BE2C (cell line): ENCODE measurements at regions not wholly inside any gene's neighbourhood (a gene's known extent, or its start where the extent isn't known, plus 50 kb on each side); places are given as distances from the start of the nearest gene placed in this dataset.

Experiments used
- DNase-seq: peaks from one replicate; pipeline ENCODE4 v3.0.0-alpha.2; 2020
- H3K27me3 ChIP-seq: fragments of 250-450 bp; sonication (Bioruptor Pico); 2 replicates; pipeline ENCODE4 v1.5.1; 2020; ENCODE audit warnings: mild to moderate bottlenecking
- H3K36me3 ChIP-seq: fragments of 250-450 bp; sonication (Bioruptor Pico); 2 replicates; pipeline ENCODE4 v1.5.1; 2020; ENCODE audit warnings: mild to moderate bottlenecking
- H3K4me1 ChIP-seq: fragments of 250-450 bp; sonication (Bioruptor Pico); 2 replicates; pipeline ENCODE4 v1.5.1; 2020
- H3K4me3 ChIP-seq: 2 replicates; pipeline ENCODE4 v1.5.1; 2011; ENCODE audit warnings: low read depth, low read length
- H3K9me3 ChIP-seq: fragments of 250-450 bp; sonication (Bioruptor Pico); 2 replicates; pipeline ENCODE4 v1.5.1; 2020
- TF ChIP-seq, protein P1 (sequence below): IDR thresholded peaks from 2 replicates; pipeline ENCODE4 v1.5.1; 2012; ENCODE audit warnings: mild to moderate bottlenecking, low read depth, low read length

GRCh38 chr13:34695063-34695462 lies 247.0 kb upstream of the NBEA start:
- H3K4me1 ChIP-seq = no peaks in the 10 kb centered on the region
- TF ChIP-seq, protein P1, sequence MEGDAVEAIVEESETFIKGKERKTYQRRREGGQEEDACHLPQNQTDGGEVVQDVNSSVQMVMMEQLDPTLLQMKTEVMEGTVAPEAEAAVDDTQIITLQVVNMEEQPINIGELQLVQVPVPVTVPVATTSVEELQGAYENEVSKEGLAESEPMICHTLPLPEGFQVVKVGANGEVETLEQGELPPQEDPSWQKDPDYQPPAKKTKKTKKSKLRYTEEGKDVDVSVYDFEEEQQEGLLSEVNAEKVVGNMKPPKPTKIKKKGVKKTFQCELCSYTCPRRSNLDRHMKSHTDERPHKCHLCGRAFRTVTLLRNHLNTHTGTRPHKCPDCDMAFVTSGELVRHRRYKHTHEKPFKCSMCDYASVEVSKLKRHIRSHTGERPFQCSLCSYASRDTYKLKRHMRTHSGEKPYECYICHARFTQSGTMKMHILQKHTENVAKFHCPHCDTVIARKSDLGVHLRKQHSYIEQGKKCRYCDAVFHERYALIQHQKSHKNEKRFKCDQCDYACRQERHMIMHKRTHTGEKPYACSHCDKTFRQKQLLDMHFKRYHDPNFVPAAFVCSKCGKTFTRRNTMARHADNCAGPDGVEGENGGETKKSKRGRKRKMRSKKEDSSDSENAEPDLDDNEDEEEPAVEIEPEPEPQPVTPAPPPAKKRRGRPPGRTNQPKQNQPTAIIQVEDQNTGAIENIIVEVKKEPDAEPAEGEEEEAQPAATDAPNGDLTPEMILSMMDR = no peak
- no peaks in the 10 kb centered on the region for H3K9me3 ChIP-seq
- no peaks in the 10 kb centered on the region for H3K36me3 ChIP-seq
- no peak for DNase-seq
- H3K4me3 ChIP-seq = no peak overlapping the region
- H3K27me3 ChIP-seq = no peaks in the 10 kb centered on the region

GRCh38 chr13:34696296-34696695 lies 245.8 kb upstream of the NBEA start:
- H3K4me3 ChIP-seq = no peak overlapping the region
- no peaks in the 10 kb centered on the region for H3K4me1 ChIP-seq
- no peaks in the 10 kb centered on the region for H3K36me3 ChIP-seq
- H3K9me3 ChIP-seq = no peaks in the 10 kb centered on the region
- DNase-seq = no peak
- TF ChIP-seq, protein P1 = no peak
- H3K27me3 ChIP-seq = no peaks in the 10 kb centered on the region

- no peaks in the 10 kb centered on the region for H3K36me3 ChIP-seq
- TF ChIP-seq, protein P1 = no peak
- no peaks in the 10 kb centered on the region for H3K9me3 ChIP-seq
- H3K4me3 ChIP-seq = no peak overlapping the region
- H3K4me1 ChIP-seq = no peaks in the 10 kb centered on the region
- no peaks in the 10 kb centered on the region for H3K27me3 ChIP-seq
- DNase-seq = no peak
These were observed 245.3 kb upstream of the NBEA start for GRCh38 chr13:34696741-34697140.

- H3K4me1 ChIP-seq = no peaks in the 10 kb centered on the region
- no peak for DNase-seq
- TF ChIP-seq, protein P1 = no peak
- no peak overlapping the region for H3K4me3 ChIP-seq
- H3K9me3 ChIP-seq = no peaks in the 10 kb centered on the region
- H3K27me3 ChIP-seq = no peaks in the 10 kb centered on the region
- H3K36me3 ChIP-seq = no peaks in the 10 kb centered on the region
These were observed 243.1 kb upstream of the NBEA start for GRCh38 chr13:34698945-34699344.

DNA sequence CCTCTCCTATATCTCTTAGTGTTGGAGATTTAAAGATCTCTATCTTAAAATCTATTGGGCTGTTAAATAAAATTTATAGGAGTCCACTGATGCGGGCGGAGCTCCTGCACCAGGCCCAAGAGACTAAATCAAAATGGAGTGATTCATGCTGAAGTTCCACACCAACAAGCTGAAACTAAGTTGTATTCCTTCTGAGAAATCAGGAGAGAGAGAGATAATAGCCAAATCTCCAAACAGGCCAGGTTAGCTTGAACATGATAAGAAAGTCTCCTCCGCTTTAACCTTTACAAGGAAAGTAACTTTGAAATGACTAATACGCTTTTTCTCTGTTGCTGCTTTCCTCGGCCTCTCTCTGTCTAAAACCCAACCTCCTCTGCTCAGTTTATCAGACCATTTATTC lies 241.9 kb upstream of the NBEA start:
- H3K4me3 ChIP-seq = no peak overlapping the region
- H3K27me3 ChIP-seq = no peaks in the 10 kb centered on the region
- TF ChIP-seq, protein P1 = no peak
- no peaks in the 10 kb centered on the region for H3K4me1 ChIP-seq
- no peaks in the 10 kb centered on the region for H3K36me3 ChIP-seq
- DNase-seq = no peak
- H3K9me3 ChIP-seq = no peaks in the 10 kb centered on the region

- no peak overlapping the region for H3K4me3 ChIP-seq
- DNase-seq = no peak
- H3K36me3 ChIP-seq = no peaks in the 10 kb centered on the region
- TF ChIP-seq, protein P1 = no peak
- no peaks in the 10 kb centered on the region for H3K27me3 ChIP-seq
- no peaks in the 10 kb centered on the region for H3K4me1 ChIP-seq
- no peaks in the 10 kb centered on the region for H3K9me3 ChIP-seq
These were observed 240.2 kb upstream of the NBEA start for GRCh38 chr13:34701919-34702318.
